CD4-positive, alpha-beta T cell treated with Interleukin-15 for 1 hour (primary cell): ENCODE measurements at regions not wholly inside any gene's neighbourhood (a gene's known extent, or its start where the extent isn't known, plus 50 kb on each side); places are given as distances from the start of the nearest gene placed in this dataset.

ENCODE experiments used
- DNase-seq: peaks from one replicate; pipeline ENCODE4 v3.0.0-alpha.2; 2020

GRCh38 chrX:39848900-39849299 lies 248.9 kb downstream of the BCOR start:
- DNase-seq: no peak

- no peak for DNase-seq
Measured at GRCh38 chrX:39850209-39850608, 247.5 kb downstream of the BCOR start.

- DNase-seq: peak; percentile 27
Measured at GRCh38 chrX:39850630-39851152, 247.1 kb downstream of the BCOR start.

GRCh38 chrX:39851745-39852455 lies 245.9 kb downstream of the BCOR start:
- DNase-seq: no peak

- DNase-seq: no peak
Measured at GRCh38 chrX:39852491-39852890, 245.3 kb downstream of the BCOR start.

GRCh38 chrX:39853417-39854030 lies 244.2 kb downstream of the BCOR start:
- DNase-seq: no peak

GRCh38 chrX:39854772-39855747 lies 242.7 kb downstream of the BCOR start:
- peak; percentile 88 for DNase-seq

- peak; percentile 84 for DNase-seq
Measured at GRCh38 chrX:39855748-39856129, 242.0 kb downstream of the BCOR start.

- no peak for DNase-seq
Measured at GRCh38 chrX:39856472-39857121, 241.2 kb downstream of the BCOR start.

- no peak for DNase-seq
Measured at GRCh38 chrX:39857780-39858179, 240.0 kb downstream of the BCOR start.

- DNase-seq: peak; percentile 67
Measured at GRCh38 chrX:39859991-39860861, 237.5 kb downstream of the BCOR start.

GRCh38 chrX:39862963-39863362 lies 234.8 kb downstream of the BCOR start:
- no peak for DNase-seq

- no peak for DNase-seq
Measured at GRCh38 chrX:39866229-39866628, 231.5 kb downstream of the BCOR start.

- DNase-seq: peak; percentile 74
Measured at GRCh38 chrX:39869846-39870601, 227.7 kb downstream of the BCOR start.

- no peak for DNase-seq
Measured at GRCh38 chrX:39871648-39872047, 226.1 kb downstream of the BCOR start.

- DNase-seq: no peak
Measured at GRCh38 chrX:39873117-39873516, 224.6 kb downstream of the BCOR start.

- no peak for DNase-seq
Measured at GRCh38 chrX:39874202-39874816, 223.4 kb downstream of the BCOR start.

- no peak for DNase-seq
Measured at GRCh38 chrX:39875834-39876628, 221.7 kb downstream of the BCOR start.

- DNase-seq: no peak
Measured at GRCh38 chrX:39877905-39878304, 219.9 kb downstream of the BCOR start.

GRCh38 chrX:39883666-39884065 lies 214.1 kb downstream of the BCOR start:
- DNase-seq: no peak
